Activated CD4-positive, alpha-beta T cell treated with anti-CD3 and anti-CD28 coated beads, Interleukin-2, Interleukin-6, amounts not matched to agents 100 ng/mL and 50 ng/mL, durations not matched to agents 16 hours and 8 hours (primary cell): ENCODE measurements at regions not wholly inside any gene's neighbourhood (a gene's known extent, or its start where the extent isn't known, plus 50 kb on each side); places are given as distances from the start of the nearest gene placed in this dataset.

ENCODE experiments used
- DNase-seq: peaks from one replicate; pipeline ENCODE4 v3.0.0-alpha.2; 2020

- DNase-seq: no peak
These were observed 946.3 kb downstream of the JRKL start for GRCh38 chr11:97336064-97336463.

GRCh38 chr11:97345032-97345431 lies 955.2 kb downstream of the JRKL start:
- DNase-seq: no peak

- DNase-seq: no peak
These were observed 959.4 kb downstream of the JRKL start for GRCh38 chr11:97349201-97349600.

GRCh38 chr11:97351939-97352338 lies 962.1 kb downstream of the JRKL start:
- DNase-seq: no peak

GRCh38 chr11:97354026-97354425 lies 964.2 kb downstream of the JRKL start:
- DNase-seq: no peak

- DNase-seq: no peak
These were observed 964.8 kb downstream of the JRKL start for GRCh38 chr11:97354576-97354975.

- DNase-seq: no peak
These were observed 965.4 kb downstream of the JRKL start for GRCh38 chr11:97355230-97355629.

- no peak for DNase-seq
These were observed 966.3 kb downstream of the JRKL start for GRCh38 chr11:97356144-97356543.

GRCh38 chr11:97359016-97359415 lies 969.2 kb downstream of the JRKL start:
- no peak for DNase-seq

- DNase-seq: no peak
These were observed 972.1 kb downstream of the JRKL start for GRCh38 chr11:97361812-97362378.

GRCh38 chr11:97363331-97363730 lies 973.5 kb downstream of the JRKL start:
- DNase-seq: no peak

- DNase-seq: no peak
These were observed 974.2 kb downstream of the JRKL start for GRCh38 chr11:97364047-97364446.

GRCh38 chr11:97367406-97368083 lies 977.7 kb downstream of the JRKL start:
- no peak for DNase-seq

DNA sequence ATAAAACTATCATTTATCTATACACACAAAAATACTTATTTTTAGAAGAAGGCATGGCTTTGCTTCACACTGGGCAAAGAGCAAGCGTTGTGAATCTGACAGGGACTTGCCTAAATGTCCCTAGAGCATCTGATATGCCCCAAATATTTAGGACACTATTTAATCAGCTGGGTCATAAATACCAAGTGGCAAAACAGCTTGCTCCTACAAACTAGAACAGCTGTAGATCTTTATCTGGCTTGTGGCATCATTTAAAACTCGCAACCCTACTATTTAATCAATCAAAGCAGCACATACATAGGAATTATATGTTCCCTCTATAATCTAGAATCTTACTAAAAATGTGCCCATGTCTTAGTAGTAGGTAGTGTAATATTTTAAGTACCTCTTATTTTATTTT lies 999.5 kb downstream of the JRKL start:
- DNase-seq: no peak

- no peak for DNase-seq
These were observed 1008.4 kb downstream of the JRKL start for GRCh38 chr11:97398246-97398645.

GRCh38 chr11:97409141-97409540 lies 1019.3 kb downstream of the JRKL start:
- no peak for DNase-seq

DNA sequence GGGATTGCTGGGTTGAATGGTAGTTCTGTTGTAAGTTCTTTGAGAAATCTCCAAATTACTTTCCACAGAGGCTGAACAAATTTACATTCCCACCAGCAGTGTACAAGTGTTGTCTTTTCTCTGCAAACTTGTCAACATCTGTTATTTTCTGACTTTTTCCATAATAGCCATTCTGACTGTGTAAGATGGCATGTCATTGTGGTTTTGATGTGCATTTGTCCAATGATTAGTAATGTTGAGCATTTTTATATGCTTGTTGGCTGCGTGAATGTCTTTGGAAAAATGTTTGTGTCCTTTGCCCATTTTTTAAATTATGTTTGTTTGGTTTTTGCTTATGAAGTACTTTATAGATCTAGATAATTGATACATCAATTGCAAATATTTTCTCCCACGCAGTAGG lies 1025.0 kb downstream of the JRKL start:
- no peak for DNase-seq

DNA sequence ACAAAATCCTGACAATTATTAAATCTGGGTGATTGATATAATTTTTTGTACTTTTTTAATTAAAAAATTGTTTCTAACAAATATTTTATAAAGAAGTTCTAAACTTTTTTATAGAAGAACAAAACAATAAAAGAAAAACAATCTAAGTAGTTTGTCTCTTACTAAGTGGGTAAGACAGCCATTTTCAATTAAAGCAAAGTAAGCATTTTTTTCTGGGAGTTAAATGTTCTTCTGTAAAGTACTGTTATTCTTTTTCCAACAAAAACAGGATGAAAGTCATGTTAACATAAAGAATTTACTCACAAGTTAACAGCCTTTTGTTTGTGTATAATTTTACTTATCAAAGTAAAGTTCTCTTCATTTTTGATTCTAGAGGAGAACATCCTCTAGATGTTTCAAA lies 1029.9 kb downstream of the JRKL start:
- no peak for DNase-seq

DNA sequence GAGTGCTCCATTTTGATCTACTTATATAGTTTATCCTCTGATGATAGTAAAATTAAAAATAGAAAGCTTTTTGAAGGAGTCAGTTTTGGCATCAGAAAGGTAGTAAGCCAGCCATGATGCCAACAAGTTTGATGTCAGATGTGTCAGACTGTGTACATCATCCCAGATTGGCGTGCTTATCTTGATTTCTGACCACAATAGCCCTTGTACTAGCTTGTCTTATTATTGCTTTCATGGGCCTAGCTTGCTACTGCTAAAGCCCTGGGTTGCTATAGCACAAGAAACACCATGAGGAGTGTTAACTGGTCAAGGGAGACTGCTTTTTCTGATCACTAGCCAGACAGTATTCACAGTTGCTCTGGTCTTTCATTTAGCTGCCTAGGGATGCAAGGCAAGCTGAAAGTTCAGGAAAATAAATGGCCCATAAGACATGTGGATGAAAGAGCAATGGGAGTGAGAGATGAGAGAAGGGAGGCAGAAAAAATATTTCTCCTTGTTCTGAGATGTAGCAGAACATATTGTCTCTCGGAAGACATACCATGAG lies 1038.5 kb downstream of the JRKL start:
- DNase-seq: no peak

DNA sequence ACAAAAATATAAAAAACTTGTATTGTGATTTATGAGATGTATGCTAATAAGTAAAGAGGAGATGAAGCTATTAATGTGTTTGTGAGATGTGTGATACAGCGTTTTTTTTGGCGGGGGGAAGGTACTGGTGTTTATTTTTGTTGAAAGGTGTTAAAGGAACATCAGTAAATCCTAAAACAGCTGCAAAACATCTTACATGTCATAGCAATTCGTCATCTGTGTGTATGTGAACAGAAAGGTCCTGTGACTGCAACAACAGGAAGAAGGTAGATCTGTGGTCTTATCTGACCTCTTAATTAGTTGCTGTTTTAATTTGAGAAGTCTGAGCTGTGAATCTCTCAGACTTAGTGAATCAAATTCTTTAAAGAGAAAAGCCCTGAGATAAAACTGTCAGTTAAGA lies 1041.1 kb downstream of the JRKL start:
- no peak for DNase-seq

DNA sequence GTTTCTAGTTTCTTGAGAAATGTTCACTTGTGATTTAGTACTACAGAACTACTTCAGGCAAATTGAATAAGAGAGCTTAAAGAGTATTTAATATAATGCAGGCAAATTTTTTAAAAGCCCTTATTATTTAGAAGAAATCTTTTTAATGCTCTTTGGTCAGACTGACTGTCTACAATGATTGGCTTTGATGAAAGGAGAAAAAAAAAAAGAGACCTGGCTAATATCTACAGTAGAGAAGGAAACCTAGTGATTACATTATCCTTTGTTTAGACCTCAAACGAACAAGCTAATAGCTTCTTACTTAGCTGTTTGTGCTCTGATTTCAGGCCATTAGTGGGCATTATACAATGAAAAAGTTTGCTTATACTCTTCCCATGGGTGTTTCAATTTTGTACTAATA lies 1043.1 kb downstream of the JRKL start:
- DNase-seq: no peak

DNA sequence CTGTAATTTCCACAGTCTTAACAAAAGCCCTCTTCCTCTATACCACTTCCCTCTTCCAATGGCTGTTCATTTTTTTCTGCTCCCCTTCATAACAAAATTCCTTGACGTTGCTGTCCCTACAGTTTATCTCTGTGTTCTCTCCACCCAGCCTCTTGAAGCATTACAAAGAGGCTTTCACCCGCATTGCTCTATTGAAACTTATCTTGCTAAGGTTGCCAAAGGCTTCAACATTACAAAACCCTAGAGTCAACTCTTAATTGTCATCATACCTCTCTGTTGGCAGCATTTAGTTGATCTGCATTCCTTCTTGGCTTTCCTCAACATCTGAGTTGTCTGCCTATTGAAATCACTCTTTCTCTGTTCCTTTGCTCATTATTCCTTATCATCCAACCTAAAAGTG lies 1055.7 kb downstream of the JRKL start:
- DNase-seq: no peak

DNA sequence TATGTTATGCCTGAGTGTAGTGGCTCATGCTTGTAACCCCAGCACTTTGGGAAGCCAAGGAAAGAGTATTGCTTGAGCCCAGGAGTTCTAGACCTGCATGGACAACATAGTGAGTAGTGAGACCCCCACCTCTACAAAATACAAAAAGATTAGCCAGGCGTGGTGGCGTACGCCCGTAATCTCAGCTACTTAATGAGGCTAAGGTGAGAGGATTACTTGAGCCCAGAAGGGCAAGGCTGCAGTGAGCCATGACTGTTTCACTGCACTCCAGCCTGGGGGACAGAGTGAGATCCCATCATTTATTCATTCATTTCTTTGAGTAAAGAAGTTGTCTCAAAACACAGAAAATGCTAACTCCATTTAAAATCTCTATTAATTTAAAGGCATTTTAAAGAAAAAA lies 1061.6 kb downstream of the JRKL start:
- no peak for DNase-seq

- DNase-seq: no peak
These were observed 1065.2 kb downstream of the JRKL start for GRCh38 chr11:97454988-97455387.

GRCh38 chr11:97460091-97460490 lies 1070.3 kb downstream of the JRKL start:
- no peak for DNase-seq
